CD1c-positive myeloid dendritic cell (primary cell): ENCODE measurements at regions not wholly inside any gene's neighbourhood (a gene's known extent, or its start where the extent isn't known, plus 50 kb on each side); places are given as distances from the start of the nearest gene placed in this dataset.
"Not testable (repeated sequence)": the region's sequence is repeated elsewhere in the genome, so short reads cannot be mapped to it uniquely, and the experiment has no call there.

ENCODE experiments used
- DNase-seq: peaks from one replicate; pipeline ENCODE4 v3.0.0-alpha.2; 2016; ENCODE audit errors: extremely low spot score

- DNase-seq, result no peak
These were observed 139.0 kb upstream of the NCOR2 start for GRCh38 chr12:124706363-124706762.

GRCh38 chr12:124705545-124706138, 138.2 kb upstream of the NCOR2 start:
- no peak for DNase-seq

- no peak for DNase-seq
These were observed 137.2 kb upstream of the NCOR2 start for GRCh38 chr12:124704619-124705018.

GRCh38 chr12:124703856-124704255, 136.4 kb upstream of the NCOR2 start:
- peak; percentile 51 for DNase-seq

- DNase-seq, result no peak
These were observed 135.3 kb upstream of the NCOR2 start for GRCh38 chr12:124702736-124703135.

- no peak for DNase-seq
These were observed 133.6 kb upstream of the NCOR2 start for GRCh38 chr12:124700810-124701592.

- no peak for DNase-seq
These were observed 132.5 kb upstream of the NCOR2 start for GRCh38 chr12:124699909-124700308.

- no peak for DNase-seq
These were observed 131.5 kb upstream of the NCOR2 start for GRCh38 chr12:124698998-124699305.

GRCh38 chr12:124698211-124698997, 131.0 kb upstream of the NCOR2 start:
- DNase-seq, result no peak

- DNase-seq, result not testable (repeated sequence)
These were observed 130.3 kb upstream of the NCOR2 start for GRCh38 chr12:124697722-124698121.

GRCh38 chr12:124696693-124697476, 129.5 kb upstream of the NCOR2 start:
- no peak for DNase-seq

- no peak for DNase-seq
These were observed 128.4 kb upstream of the NCOR2 start for GRCh38 chr12:124695861-124696260.

- DNase-seq, result peak; percentile 42
These were observed 127.6 kb upstream of the NCOR2 start for GRCh38 chr12:124694846-124695497.

GRCh38 chr12:124694250-124694649, 126.8 kb upstream of the NCOR2 start:
- DNase-seq, result peak; percentile 52

GRCh38 chr12:124693111-124693723, 125.8 kb upstream of the NCOR2 start:
- no peak for DNase-seq

GRCh38 chr12:124692443-124692842, 125.0 kb upstream of the NCOR2 start:
- no peak for DNase-seq

GRCh38 chr12:124691429-124691828, 124.0 kb upstream of the NCOR2 start:
- DNase-seq, result no peak

- DNase-seq, result peak; percentile 24
These were observed 122.2 kb upstream of the NCOR2 start for GRCh38 chr12:124689631-124690030.

GRCh38 chr12:124688356-124688992, 121.1 kb upstream of the NCOR2 start:
- DNase-seq, result no peak

GRCh38 chr12:124687917-124688316, 120.5 kb upstream of the NCOR2 start:
- no peak for DNase-seq
